ENCODE measurements at regions not wholly inside any gene's neighbourhood (a gene's known extent, or its start where the extent isn't known, plus 50 kb on each side); places are given as distances from the start of the nearest gene placed in this dataset.

DNA sequence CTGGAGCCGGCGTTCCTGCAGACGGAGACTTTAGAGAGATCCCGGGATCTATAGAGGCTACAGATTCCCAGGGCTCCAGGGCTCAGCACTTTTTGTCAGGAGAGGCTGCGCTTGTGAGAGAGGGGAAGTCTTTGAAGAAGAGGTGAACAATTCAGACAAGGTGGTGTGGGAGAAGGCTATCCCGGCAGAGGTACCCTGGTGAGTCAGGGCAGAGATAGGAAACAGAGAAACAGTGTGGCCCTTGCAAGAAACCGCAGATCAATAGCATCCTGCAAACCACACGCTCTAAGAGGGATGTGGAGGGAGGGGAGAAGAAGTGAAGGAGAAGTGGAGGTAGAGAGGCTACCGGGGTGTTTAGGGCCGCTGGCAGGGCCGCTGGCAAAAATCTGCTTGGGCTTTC lies 160.5 kb upstream of the APCDD1 start:
- H3K9me3 ChIP-seq, result no peaks in the 10 kb centered on the region
- WGBS, 2 donors (ENCODE audit: low coverage in 1 of 2), result 93 to 97% methylated on average over 5 to 11 of the region's 11 CpGs
- H3K27ac ChIP-seq, result no peak overlapping the region
- intact Hi-C loops (cut with DNase I; ENCODE audit: low total_unique reads), result no loop called here
- no peak overlapping the region for H3K4me3 ChIP-seq
- in situ Hi-C loops (cut with MboI; ENCODE audit: low pct_ligation_motif_present in 1 of 4, low pct_unique_long_range_greater_than_20kb in 1 of 4, low sequenced_read_pairs in 3 of 4), result no loop called here
- no peaks in the 10 kb centered on the region for H3K27me3 ChIP-seq
- H3K4me1 ChIP-seq, result peaks cover 0 to 4% (median 0%) of the 10 kb centered on the region in 4 donors
- H3K36me3 ChIP-seq, result no peaks in the 10 kb centered on the region
- no peak for DNase-seq
- TF ChIP-seq EP300 (IDR thresholded peaks at IDR 0.05; ENCODE audit: low read depth), result no peak
- TF ChIP-seq, protein P1, sequence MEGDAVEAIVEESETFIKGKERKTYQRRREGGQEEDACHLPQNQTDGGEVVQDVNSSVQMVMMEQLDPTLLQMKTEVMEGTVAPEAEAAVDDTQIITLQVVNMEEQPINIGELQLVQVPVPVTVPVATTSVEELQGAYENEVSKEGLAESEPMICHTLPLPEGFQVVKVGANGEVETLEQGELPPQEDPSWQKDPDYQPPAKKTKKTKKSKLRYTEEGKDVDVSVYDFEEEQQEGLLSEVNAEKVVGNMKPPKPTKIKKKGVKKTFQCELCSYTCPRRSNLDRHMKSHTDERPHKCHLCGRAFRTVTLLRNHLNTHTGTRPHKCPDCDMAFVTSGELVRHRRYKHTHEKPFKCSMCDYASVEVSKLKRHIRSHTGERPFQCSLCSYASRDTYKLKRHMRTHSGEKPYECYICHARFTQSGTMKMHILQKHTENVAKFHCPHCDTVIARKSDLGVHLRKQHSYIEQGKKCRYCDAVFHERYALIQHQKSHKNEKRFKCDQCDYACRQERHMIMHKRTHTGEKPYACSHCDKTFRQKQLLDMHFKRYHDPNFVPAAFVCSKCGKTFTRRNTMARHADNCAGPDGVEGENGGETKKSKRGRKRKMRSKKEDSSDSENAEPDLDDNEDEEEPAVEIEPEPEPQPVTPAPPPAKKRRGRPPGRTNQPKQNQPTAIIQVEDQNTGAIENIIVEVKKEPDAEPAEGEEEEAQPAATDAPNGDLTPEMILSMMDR (IDR thresholded peaks at IDR 0.05), result no peak
- no peak for TF ChIP-seq POLR2AphosphoS5 (IDR thresholded peaks at IDR 0.05)
- TF ChIP-seq POLR2A (IDR thresholded peaks at IDR 0.05), result no peak

DNA sequence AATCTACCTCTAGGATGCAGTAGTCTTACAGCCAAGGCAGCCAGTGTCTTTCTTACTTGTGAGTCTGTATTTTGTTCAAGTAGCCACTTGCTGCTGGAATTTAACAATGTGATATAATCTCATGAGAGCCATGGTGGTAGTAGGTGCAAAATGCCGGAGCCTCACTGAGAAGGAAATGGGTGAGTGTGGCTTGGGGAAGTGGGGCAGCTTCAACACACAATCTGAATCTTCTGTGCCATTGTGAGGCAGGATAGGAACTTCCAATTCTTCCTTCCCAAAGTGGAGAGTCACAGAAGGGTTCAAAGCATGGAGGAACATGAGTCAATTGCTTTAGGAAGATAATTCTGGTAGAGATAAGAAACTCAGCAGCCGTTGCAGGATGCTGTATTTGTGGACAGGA lies 158.7 kb upstream of the APCDD1 start:
- no peaks in the 10 kb centered on the region for H3K9me3 ChIP-seq
- peaks cover 0 to 4% (median 0%) of the 10 kb centered on the region in 4 donors for H3K4me1 ChIP-seq
- TF ChIP-seq POLR2AphosphoS5 (IDR thresholded peaks at IDR 0.05), result no peak
- TF ChIP-seq, protein P1 (IDR thresholded peaks at IDR 0.05), result no peak
- no peak for TF ChIP-seq POLR2A (IDR thresholded peaks at IDR 0.05)
- TF ChIP-seq EP300 (IDR thresholded peaks at IDR 0.05; ENCODE audit: low read depth), result no peak
- 66 to 73% methylated on average over 2 of the region's 2 CpGs for WGBS, 2 donors (ENCODE audit: low coverage in 1 of 2)
- H3K27me3 ChIP-seq, result no peaks in the 10 kb centered on the region
- no peak for DNase-seq
- no peaks in the 10 kb centered on the region for H3K36me3 ChIP-seq
- no peak overlapping the region for H3K27ac ChIP-seq
- in situ Hi-C loops (cut with MboI; ENCODE audit: low pct_ligation_motif_present in 1 of 4, low pct_unique_long_range_greater_than_20kb in 1 of 4, low sequenced_read_pairs in 3 of 4) (no loop called here), intact Hi-C loops (cut with DNase I; ENCODE audit: low total_unique reads) (no loop called here)
- H3K4me3 ChIP-seq, result no peak overlapping the region

DNA sequence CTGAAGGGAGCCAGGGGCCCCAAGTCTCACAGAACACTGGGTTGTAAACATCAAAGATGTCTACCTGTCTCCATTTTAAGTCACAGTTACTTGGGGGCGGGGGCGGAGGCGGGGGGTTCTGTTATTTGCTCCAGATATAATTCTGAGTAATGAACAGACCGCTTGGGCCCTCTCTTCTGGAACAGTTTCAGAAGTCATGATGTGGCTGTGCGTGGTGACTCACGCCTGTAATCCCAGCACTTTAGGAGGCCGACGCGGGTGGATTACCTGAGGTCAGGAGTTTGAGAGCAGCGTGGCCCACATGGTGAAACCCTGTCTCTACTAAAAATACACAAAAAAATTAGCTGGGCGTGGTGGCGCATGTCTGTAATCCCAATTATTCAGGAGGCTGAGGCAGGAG lies 157.9 kb upstream of the APCDD1 start:
- 84% methylated on average over 12 of the region's 12 CpGs; no CpG with 5 or more reads in 1 of the 2 donors for WGBS, 2 donors (ENCODE audit: low coverage in 1 of 2)
- peaks cover 0 to 4% (median 0%) of the 10 kb centered on the region in 4 donors for H3K4me1 ChIP-seq
- no peak overlapping the region for H3K27ac ChIP-seq
- TF ChIP-seq POLR2AphosphoS5 (IDR thresholded peaks at IDR 0.05) (no peak), EP300 (IDR thresholded peaks at IDR 0.05; ENCODE audit: low read depth) (no peak), POLR2A (IDR thresholded peaks at IDR 0.05) (no peak)
- TF ChIP-seq, protein P1 (IDR thresholded peaks at IDR 0.05), result no peak
- in situ Hi-C loops (cut with MboI; ENCODE audit: low pct_ligation_motif_present in 1 of 4, low pct_unique_long_range_greater_than_20kb in 1 of 4, low sequenced_read_pairs in 3 of 4) (no loop called here), intact Hi-C loops (cut with DNase I; ENCODE audit: low total_unique reads) (no loop called here)
- no peak overlapping the region for H3K4me3 ChIP-seq
- H3K27me3 ChIP-seq, result no peaks in the 10 kb centered on the region
- no peak for DNase-seq
- no peaks in the 10 kb centered on the region for H3K36me3 ChIP-seq
- H3K9me3 ChIP-seq, result no peaks in the 10 kb centered on the region

DNA sequence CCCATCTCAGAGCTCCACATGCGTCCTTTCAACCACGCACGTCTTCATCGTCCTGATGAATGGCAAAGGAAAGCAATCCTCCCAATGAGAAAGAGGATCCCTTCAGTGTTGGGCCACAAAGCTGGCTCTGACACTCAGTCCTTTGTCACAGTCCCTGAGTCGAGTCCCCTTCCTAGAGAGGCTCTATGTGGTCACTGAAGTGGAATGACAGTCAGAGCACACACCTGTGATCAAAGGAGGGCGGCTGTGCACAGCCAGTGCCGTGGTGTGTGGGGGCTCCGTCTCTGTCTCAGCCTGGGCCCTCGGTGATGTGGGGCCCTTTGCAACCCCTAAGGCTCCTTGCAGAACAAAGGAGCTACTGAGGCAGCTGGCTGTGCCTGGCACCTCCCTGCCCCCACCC lies 157.3 kb upstream of the APCDD1 start:
- TF ChIP-seq POLR2AphosphoS5 (IDR thresholded peaks at IDR 0.05), result no peak
- no peak for TF ChIP-seq POLR2A (IDR thresholded peaks at IDR 0.05)
- TF ChIP-seq, protein P1 (IDR thresholded peaks at IDR 0.05), result no peak
- no peak for TF ChIP-seq EP300 (IDR thresholded peaks at IDR 0.05; ENCODE audit: low read depth)
- 77% methylated on average over 9 of the region's 9 CpGs; no CpG with 5 or more reads in 1 of the 2 donors for WGBS, 2 donors (ENCODE audit: low coverage in 1 of 2)

More for the DNA sequence above, 157.3 kb upstream of the APCDD1 start:
- intact Hi-C loops (cut with DNase I; ENCODE audit: low total_unique reads), result no loop called here
- Histone ChIP-seq H3K27me3 (no peaks in the 10 kb centered on the region), H3K9me3 (no peaks in the 10 kb centered on the region), H3K36me3 (no peaks in the 10 kb centered on the region), H3K4me1 (no peaks in the 10 kb centered on the region), H3K4me3 (no peak overlapping the region), H3K27ac (no peak overlapping the region)
- in situ Hi-C loops (cut with MboI; ENCODE audit: low pct_ligation_motif_present in 1 of 4, low pct_unique_long_range_greater_than_20kb in 1 of 4, low sequenced_read_pairs in 3 of 4), result no loop called here
- no peak for DNase-seq
